ELR (cell line): ENCODE measurements at regions not wholly inside any gene's neighbourhood (a gene's known extent, or its start where the extent isn't known, plus 50 kb on each side); places are given as distances from the start of the nearest gene placed in this dataset.
"Not testable (repeated sequence)": the region's sequence is repeated elsewhere in the genome, so short reads cannot be mapped to it uniquely, and the experiment has no call there.

Experiments used
- DNase-seq: peaks from one replicate; pipeline ENCODE4 v3.0.0-alpha.2; 2015; ENCODE audit warnings: low read depth

GRCh38 chr9:18294229-18294628, 179.7 kb upstream of the ADAMTSL1 start:
- DNase-seq: no peak

- peak; percentile 13 for DNase-seq
Observed at GRCh38 chr9:18296702-18297055, 177.3 kb upstream of the ADAMTSL1 start.

- DNase-seq: peak; percentile 67
Observed at GRCh38 chr9:18297056-18297841, 176.7 kb upstream of the ADAMTSL1 start.

GRCh38 chr9:18299449-18299848, 174.5 kb upstream of the ADAMTSL1 start:
- no peak for DNase-seq

- DNase-seq: not testable (repeated sequence)
Observed at GRCh38 chr9:18305167-18305806, 168.7 kb upstream of the ADAMTSL1 start.

GRCh38 chr9:18314316-18314715, 159.6 kb upstream of the ADAMTSL1 start:
- no peak for DNase-seq

GRCh38 chr9:18317896-18318295, 156.1 kb upstream of the ADAMTSL1 start:
- peak; percentile 26 for DNase-seq

- peak; percentile 28 for DNase-seq
Observed at GRCh38 chr9:18319918-18320445, 154.0 kb upstream of the ADAMTSL1 start.

GRCh38 chr9:18324928-18325745, 148.8 kb upstream of the ADAMTSL1 start:
- peak; percentile 35 for DNase-seq

GRCh38 chr9:18325746-18326011, 148.3 kb upstream of the ADAMTSL1 start:
- DNase-seq: not testable (repeated sequence)

- DNase-seq: peak; percentile 32
Observed at GRCh38 chr9:18327121-18327520, 146.8 kb upstream of the ADAMTSL1 start.

- no peak for DNase-seq
Observed at GRCh38 chr9:18330401-18331309, 143.3 kb upstream of the ADAMTSL1 start.

- no peak for DNase-seq
Observed at GRCh38 chr9:18331310-18331684, 142.7 kb upstream of the ADAMTSL1 start.

- no peak for DNase-seq
Observed at GRCh38 chr9:18331808-18332209, 142.1 kb upstream of the ADAMTSL1 start.

- peak; percentile 58 for DNase-seq
Observed at GRCh38 chr9:18333157-18333556, 140.8 kb upstream of the ADAMTSL1 start.

- no peak for DNase-seq
Observed at GRCh38 chr9:18335825-18336224, 138.1 kb upstream of the ADAMTSL1 start.

- peak; percentile 63 for DNase-seq
Observed at GRCh38 chr9:18338042-18338441, 135.9 kb upstream of the ADAMTSL1 start.

GRCh38 chr9:18343784-18344183, 130.2 kb upstream of the ADAMTSL1 start:
- DNase-seq: peak; percentile 26

- no peak for DNase-seq
Observed at GRCh38 chr9:18346745-18347144, 127.2 kb upstream of the ADAMTSL1 start.

- no peak for DNase-seq
Observed at GRCh38 chr9:18347386-18348082, 126.4 kb upstream of the ADAMTSL1 start.

GRCh38 chr9:18348083-18348475, 125.9 kb upstream of the ADAMTSL1 start:
- no peak for DNase-seq
